HEK293 (cell line): ENCODE measurements at regions not wholly inside any gene's neighbourhood (a gene's known extent, or its start where the extent isn't known, plus 50 kb on each side); places are given as distances from the start of the nearest gene placed in this dataset.

Source experiments
- CTCF ChIA-PET: fragments of 350-600 bp; formaldehyde crosslinking; extraction: SDS; loops from one replicate; lab custom pipeline; 2021; ENCODE audit warnings: antibody characterized with exemption; lab: Yijun Ruan, JAX
- POLR2A ChIA-PET: fragments of 300-600 bp; formaldehyde crosslinking; extraction: SDS; loops from one replicate; lab custom pipeline; 2020; ENCODE audit warnings: antibody characterized with exemption, inconsistent platforms; lab: Yijun Ruan, JAX
- H3K27ac ChIP-seq: fragments of 200-500 bp; sonication (Bioruptor generic); 2 replicates; pipeline ENCODE4 v1.5.1; 2014; ENCODE audit warnings: low read depth, low read length, control low read depth, inconsistent platforms; ENCODE audit errors: extremely low read depth
- H3K36me3 ChIP-seq, 2 experiments: fragments of 200-500 bp in 1 of 2; sonication (Bioruptor generic) in 1 of 2; 1 replicate in 1 of 2; 2 replicates in 1 of 2; pipeline ENCODE4 v1.5.1; 2014 to 2017; ENCODE audit warnings: inconsistent platforms in 2 of 2, low read length in 2 of 2; ENCODE audit not compliant: control insufficient read depth in 2 of 2, insufficient read depth in 1 of 2
- H3K4me1 ChIP-seq: fragments of 200-500 bp; sonication (Bioruptor generic); 2 replicates; pipeline ENCODE4 v1.5.1; 2014; ENCODE audit warnings: mild to moderate bottlenecking, low read length, inconsistent platforms; ENCODE audit not compliant: control insufficient read depth, insufficient read depth
- H3K4me3 ChIP-seq: 2 replicates; pipeline ENCODE4 v1.5.1; 2011; ENCODE audit warnings: low read depth, mild to moderate bottlenecking, control low read depth, low read length, moderate library complexity
- H3K9me3 ChIP-seq: fragments of 200-500 bp; sonication (Bioruptor generic); 2 replicates; pipeline ENCODE4 v1.5.1; 2014; ENCODE audit warnings: low read depth, low read length, inconsistent platforms; ENCODE audit not compliant: control insufficient read depth, insufficient read depth
- GLI4 ChIP-seq: fragments of 450-650 bp; formaldehyde crosslinking; IDR thresholded peaks from 2 replicates; pipeline ENCODE4 v1.5.1; 2016; ENCODE audit warnings: missing biosample characterization, missing genetic modification characterization
- IKZF3 ChIP-seq: fragments of 450-650 bp; IDR thresholded peaks from 2 replicates; pipeline ENCODE4 v1.5.0; 2018; ENCODE audit warnings: missing biosample characterization, mild to moderate bottlenecking, missing genetic modification characterization, moderate library complexity
- OVOL3 ChIP-seq: fragments of 450-650 bp; formaldehyde crosslinking; IDR thresholded peaks from 2 replicates; pipeline ENCODE4 v1.5.1; 2016; ENCODE audit warnings: missing biosample characterization, missing genetic modification characterization
- SP3 ChIP-seq: fragments of 450-650 bp; formaldehyde crosslinking; IDR thresholded peaks from 2 replicates; pipeline ENCODE4 v1.5.1; 2016; ENCODE audit warnings: missing biosample characterization, missing genetic modification characterization
- YY2 ChIP-seq: fragments of 450-650 bp; formaldehyde crosslinking; IDR thresholded peaks from 2 replicates; pipeline ENCODE4 v1.5.1; 2016; ENCODE audit warnings: missing biosample characterization, missing genetic modification characterization
- ZFP3 ChIP-seq: fragments of 450-650 bp; formaldehyde crosslinking; IDR thresholded peaks from 2 replicates; pipeline ENCODE4 v1.5.1; 2016; ENCODE audit warnings: low read depth, missing biosample characterization, missing genetic modification characterization
- ZNF10 ChIP-seq: fragments of 450-650 bp; formaldehyde crosslinking; IDR thresholded peaks from 2 replicates; pipeline ENCODE4 v1.5.1; 2017; ENCODE audit warnings: missing biosample characterization, missing genetic modification characterization
- ZNF132 ChIP-seq: fragments of 450-650 bp; formaldehyde crosslinking; IDR thresholded peaks from 2 replicates; pipeline ENCODE4 v1.5.1; 2017; ENCODE audit warnings: missing biosample characterization, missing genetic modification characterization, borderline replicate concordance
- ZNF221 ChIP-seq: fragments of 450-650 bp; formaldehyde crosslinking; IDR thresholded peaks from 2 replicates; pipeline ENCODE4 v1.5.1; 2017; ENCODE audit warnings: missing biosample characterization, missing genetic modification characterization, borderline replicate concordance
- ZNF223 ChIP-seq: fragments of 450-650 bp; formaldehyde crosslinking; IDR thresholded peaks from 2 replicates; pipeline ENCODE4 v1.5.1; 2016; ENCODE audit warnings: missing biosample characterization, missing genetic modification characterization
- ZNF292 ChIP-seq: fragments of 450-650 bp; formaldehyde crosslinking; IDR thresholded peaks from 2 replicates; pipeline ENCODE4 v1.5.1; 2016; ENCODE audit warnings: low read depth, missing biosample characterization, missing genetic modification characterization, borderline replicate concordance
- ZNF350 ChIP-seq: fragments of 450-650 bp; formaldehyde crosslinking; IDR thresholded peaks from 2 replicates; pipeline ENCODE4 v1.5.0; 2017; ENCODE audit warnings: missing biosample characterization, mild to moderate bottlenecking, missing genetic modification characterization
- ZNF544 ChIP-seq: fragments of 450-650 bp; formaldehyde crosslinking; IDR thresholded peaks from 2 replicates; pipeline ENCODE4 v1.5.0; 2017; ENCODE audit warnings: missing biosample characterization, missing genetic modification characterization
- ZNF548 ChIP-seq: fragments of 450-650 bp; formaldehyde crosslinking; IDR thresholded peaks from 2 replicates; pipeline ENCODE4 v1.5.1; 2016; ENCODE audit warnings: missing biosample characterization, missing genetic modification characterization
- ZNF610 ChIP-seq: fragments of 450-650 bp; formaldehyde crosslinking; IDR thresholded peaks from 2 replicates; pipeline ENCODE4 v1.5.1; 2016; ENCODE audit warnings: missing biosample characterization, missing genetic modification characterization, borderline replicate concordance
- ZNF670 ChIP-seq: fragments of 450-650 bp; formaldehyde crosslinking; IDR thresholded peaks from 2 replicates; pipeline ENCODE4 v1.5.1; 2016; ENCODE audit warnings: missing biosample characterization, missing genetic modification characterization, low read depth
- ZNF701 ChIP-seq: fragments of 450-650 bp; formaldehyde crosslinking; IDR thresholded peaks from 2 replicates; pipeline ENCODE4 v1.5.1; 2016; ENCODE audit warnings: missing biosample characterization, missing genetic modification characterization
- ZNF704 ChIP-seq: fragments of 450-650 bp; formaldehyde crosslinking; IDR thresholded peaks from 2 replicates; pipeline ENCODE4 v1.5.1; 2016; ENCODE audit warnings: missing biosample characterization, missing genetic modification characterization
- ZNF792 ChIP-seq: fragments of 450-650 bp; formaldehyde crosslinking; IDR thresholded peaks from 2 replicates; pipeline ENCODE4 v1.5.1; 2016; ENCODE audit warnings: missing biosample characterization, missing genetic modification characterization
- TF ChIP-seq, protein P1 (sequence below): fragments of 450-650 bp; formaldehyde crosslinking; IDR thresholded peaks from 2 replicates; pipeline ENCODE4 v1.5.1; 2016; ENCODE audit warnings: missing biosample characterization, missing genetic modification characterization
- TF ChIP-seq, protein P2 (sequence below): fragments of 450-650 bp; formaldehyde crosslinking; conservative IDR thresholded peaks from 2 replicates; pipeline ENCODE4 v1.5.1; 2016; ENCODE audit warnings: low read depth, missing biosample characterization, missing genetic modification characterization

GRCh38 chr1:69252696-69253095 lies 315.0 kb upstream of the LRRC7 start (continued):
- TF ChIP-seq ZNF701 (tag by site-specific recombination) (no peak), ZNF221 (tag by site-specific recombination) (no peak), ZNF544 (tag by site-specific recombination) (no peak), ZNF704 (no peak), ZNF792 (tag by site-specific recombination) (no peak)

- no peak overlapping the region for H3K27ac ChIP-seq
- CTCF ChIA-PET: no interaction called here
- H3K4me1 ChIP-seq: peaks cover 4% of the 10 kb centered on the region; the same call in 1 of the 2 replicates
- H3K36me3 ChIP-seq: no peaks in the 10 kb centered on the region
- no peak overlapping the region for H3K4me3 ChIP-seq
- H3K9me3 ChIP-seq: no peaks in the 10 kb centered on the region
- TF ChIP-seq YY2 (tag by site-specific recombination) (no peak), ZNF610 (tag by site-specific recombination) (no peak), ZNF350 (no peak)
- POLR2A ChIA-PET: no interaction called here
Observed at GRCh38 chr1:69256036-69256435, 311.7 kb upstream of the LRRC7 start.

DNA sequence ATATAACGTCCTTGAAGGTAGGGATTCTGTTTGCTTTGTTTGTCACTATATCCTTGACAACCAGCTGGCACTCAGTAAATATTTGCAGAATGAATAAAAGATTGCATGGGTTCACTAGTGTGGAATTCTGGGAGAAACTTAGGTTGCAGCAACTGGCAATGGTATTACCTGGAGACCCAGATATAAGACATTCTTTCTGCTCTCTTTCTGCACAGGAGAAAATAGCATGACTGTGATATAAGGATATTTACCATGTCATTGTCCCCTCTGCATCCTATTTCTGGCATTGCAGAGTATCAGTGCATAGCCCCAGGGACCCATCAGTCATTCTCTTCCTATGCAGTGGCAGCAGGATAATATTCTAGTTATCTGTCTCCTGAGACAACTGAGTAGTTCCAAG lies 308.9 kb upstream of the LRRC7 start:
- H3K4me3 ChIP-seq: no peak overlapping the region
- peaks cover 11% of the 10 kb centered on the region for H3K4me1 ChIP-seq
- CTCF ChIA-PET: interaction anchor here (0.7 kb wide), 1 partner anchor 187 kb away, joined by 3 read pairs; no protein-coding TSS in a partner anchor
- TF ChIP-seq OVOL3 (tag by site-specific recombination): no peak
- TF ChIP-seq, protein P1, sequence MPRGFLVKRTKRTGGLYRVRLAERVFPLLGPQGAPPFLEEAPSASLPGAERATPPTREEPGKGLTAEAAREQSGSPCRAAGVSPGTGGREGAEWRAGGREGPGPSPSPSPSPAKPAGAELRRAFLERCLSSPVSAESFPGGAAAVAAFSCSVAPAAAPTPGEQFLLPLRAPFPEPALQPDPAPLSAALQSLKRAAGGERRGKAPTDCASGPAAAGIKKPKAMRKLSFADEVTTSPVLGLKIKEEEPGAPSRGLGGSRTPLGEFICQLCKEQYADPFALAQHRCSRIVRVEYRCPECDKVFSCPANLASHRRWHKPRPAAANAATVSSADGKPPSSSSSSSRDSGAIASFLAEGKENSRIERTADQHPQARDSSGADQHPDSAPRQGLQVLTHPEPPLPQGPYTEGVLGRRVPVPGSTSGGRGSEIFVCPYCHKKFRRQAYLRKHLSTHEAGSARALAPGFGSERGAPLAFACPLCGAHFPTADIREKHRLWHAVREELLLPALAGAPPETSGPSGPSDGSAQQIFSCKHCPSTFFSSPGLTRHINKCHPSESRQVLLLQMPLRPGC (tag by site-specific recombination): no peak
- TF ChIP-seq ZNF670 (tag by site-specific recombination): no peak
- no peak for TF ChIP-seq GLI4
- no peak for TF ChIP-seq ZNF10 (tag by site-specific recombination)
- no peak for TF ChIP-seq ZNF292 (tag by site-specific recombination)
- no peak for TF ChIP-seq SP3 (tag by site-specific recombination)
- no peak for TF ChIP-seq IKZF3 (tag by site-specific recombination)
- TF ChIP-seq, protein P2, sequence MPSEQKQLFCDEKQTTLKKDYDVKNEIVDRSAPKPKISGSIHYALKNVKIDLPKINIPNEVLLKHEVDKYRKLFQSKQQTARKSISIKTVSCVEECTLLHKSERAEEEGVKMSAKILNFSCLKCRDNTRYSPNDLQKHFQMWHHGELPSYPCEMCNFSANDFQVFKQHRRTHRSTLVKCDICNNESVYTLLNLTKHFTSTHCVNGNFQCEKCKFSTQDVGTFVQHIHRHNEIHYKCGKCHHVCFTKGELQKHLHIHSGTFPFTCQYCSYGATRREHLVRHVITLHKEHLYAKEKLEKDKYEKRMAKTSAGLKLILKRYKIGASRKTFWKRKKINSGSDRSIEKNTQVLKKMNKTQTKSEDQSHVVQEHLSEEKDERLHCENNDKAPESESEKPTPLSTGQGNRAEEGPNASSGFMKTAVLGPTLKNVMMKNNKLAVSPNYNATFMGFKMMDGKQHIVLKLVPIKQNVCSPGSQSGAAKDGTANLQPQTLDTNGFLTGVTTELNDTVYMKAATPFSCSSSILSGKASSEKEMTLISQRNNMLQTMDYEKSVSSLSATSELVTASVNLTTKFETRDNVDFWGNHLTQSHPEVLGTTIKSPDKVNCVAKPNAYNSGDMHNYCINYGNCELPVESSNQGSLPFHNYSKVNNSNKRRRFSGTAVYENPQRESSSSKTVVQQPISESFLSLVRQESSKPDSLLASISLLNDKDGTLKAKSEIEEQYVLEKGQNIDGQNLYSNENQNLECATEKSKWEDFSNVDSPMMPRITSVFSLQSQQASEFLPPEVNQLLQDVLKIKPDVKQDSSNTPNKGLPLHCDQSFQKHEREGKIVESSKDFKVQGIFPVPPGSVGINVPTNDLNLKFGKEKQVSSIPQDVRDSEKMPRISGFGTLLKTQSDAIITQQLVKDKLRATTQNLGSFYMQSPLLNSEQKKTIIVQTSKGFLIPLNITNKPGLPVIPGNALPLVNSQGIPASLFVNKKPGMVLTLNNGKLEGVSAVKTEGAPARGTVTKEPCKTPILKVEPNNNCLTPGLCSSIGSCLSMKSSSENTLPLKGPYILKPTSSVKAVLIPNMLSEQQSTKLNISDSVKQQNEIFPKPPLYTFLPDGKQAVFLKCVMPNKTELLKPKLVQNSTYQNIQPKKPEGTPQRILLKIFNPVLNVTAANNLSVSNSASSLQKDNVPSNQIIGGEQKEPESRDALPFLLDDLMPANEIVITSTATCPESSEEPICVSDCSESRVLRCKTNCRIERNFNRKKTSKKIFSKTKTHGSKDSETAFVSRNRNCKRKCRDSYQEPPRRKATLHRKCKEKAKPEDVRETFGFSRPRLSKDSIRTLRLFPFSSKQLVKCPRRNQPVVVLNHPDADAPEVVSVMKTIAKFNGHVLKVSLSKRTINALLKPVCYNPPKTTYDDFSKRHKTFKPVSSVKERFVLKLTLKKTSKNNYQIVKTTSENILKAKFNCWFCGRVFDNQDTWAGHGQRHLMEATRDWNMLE (tag by site-specific recombination): no peak
- no peak for TF ChIP-seq ZNF132 (tag by site-specific recombination)
- TF ChIP-seq ZNF223 (tag by site-specific recombination): no peak
- no peak for TF ChIP-seq ZNF548 (tag by site-specific recombination)
- TF ChIP-seq ZFP3 (tag by site-specific recombination): no peak
- TF ChIP-seq, all 188 proteins: peak for 0
- no peaks in the 10 kb centered on the region for H3K9me3 ChIP-seq
- POLR2A ChIA-PET: no interaction called here
- no peaks in the 10 kb centered on the region for H3K36me3 ChIP-seq
- H3K27ac ChIP-seq: no peak overlapping the region
